AG04450 (cell line): ENCODE measurements at regions not wholly inside any gene's neighbourhood (a gene's known extent, or its start where the extent isn't known, plus 50 kb on each side); places are given as distances from the start of the nearest gene placed in this dataset.
A peak's percentile ranks its signal among the peaks of the same experiment; 100 is the strongest.

Source experiments
- CTCF ChIA-PET: fragments of 300-600, 350-600 bp; formaldehyde crosslinking; extraction: SDS; loops from one replicate; lab custom pipeline; 2022; ENCODE audit warnings: antibody characterized with exemption, inconsistent platforms; lab: Charles Lee
- POLR2A ChIA-PET: fragments of 350-600 bp; formaldehyde crosslinking; extraction: SDS; loops from one replicate; lab custom pipeline; 2021; ENCODE audit warnings: antibody characterized with exemption, inconsistent platforms; lab: Yijun Ruan, JAX
- DNase-seq: peaks from one replicate; pipeline ENCODE4 v3.0.0-alpha.2; 2011; ENCODE audit warnings: low read depth, low spot score
- H3K27ac ChIP-seq: one replicate; pipeline ENCODE4 v1.5.1; 2012; ENCODE audit warnings: low read depth, low read length, control low read depth
- H3K27me3 ChIP-seq: one replicate; pipeline ENCODE4 v1.6.0; 2012; ENCODE audit warnings: low read length; ENCODE audit not compliant: control insufficient read depth, insufficient read depth
- H3K4me3 ChIP-seq: 2 replicates; pipeline ENCODE4 v1.5.1; 2011; ENCODE audit warnings: mild to moderate bottlenecking, low read depth, low read length, control low read depth
- H3K9me3 ChIP-seq: 2 replicates; pipeline ENCODE4 v1.5.1; 2012; ENCODE audit warnings: low read length; ENCODE audit not compliant: control insufficient read depth, insufficient read depth
- TF ChIP-seq, protein P1 (sequence below): IDR thresholded peaks from 2 replicates; pipeline ENCODE4 v1.5.1; 2011; ENCODE audit warnings: low read depth, low read length, control low read depth, inconsistent platforms

DNA sequence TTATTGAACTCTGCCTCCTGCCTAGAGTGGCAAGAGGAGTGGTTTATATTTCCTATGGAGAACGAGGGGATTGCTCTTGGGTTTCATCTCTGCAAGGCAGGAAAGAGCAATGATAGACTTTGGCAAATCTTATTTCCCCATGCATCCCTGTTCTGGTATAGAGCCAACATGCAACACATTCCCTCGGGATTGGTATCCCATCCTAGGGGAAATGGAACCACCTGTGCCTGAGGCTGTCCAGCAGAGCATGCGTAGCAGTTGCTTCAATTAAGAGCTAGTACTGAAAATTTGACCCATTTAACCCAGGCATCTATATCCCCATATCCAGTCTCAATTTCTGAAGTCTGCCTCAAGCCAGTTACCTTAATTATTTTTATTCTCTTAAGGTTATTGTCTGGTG lies 205.3 kb downstream of the KCNS3 start:
- no peaks in the 10 kb centered on the region for H3K27me3 ChIP-seq
- H3K4me3 ChIP-seq = no peak overlapping the region
- ChIA-PET POLR2A (no interaction called here), CTCF (no interaction called here)
- H3K27ac ChIP-seq = no peak overlapping the region
- DNase-seq = no peak
- TF ChIP-seq, protein P1, sequence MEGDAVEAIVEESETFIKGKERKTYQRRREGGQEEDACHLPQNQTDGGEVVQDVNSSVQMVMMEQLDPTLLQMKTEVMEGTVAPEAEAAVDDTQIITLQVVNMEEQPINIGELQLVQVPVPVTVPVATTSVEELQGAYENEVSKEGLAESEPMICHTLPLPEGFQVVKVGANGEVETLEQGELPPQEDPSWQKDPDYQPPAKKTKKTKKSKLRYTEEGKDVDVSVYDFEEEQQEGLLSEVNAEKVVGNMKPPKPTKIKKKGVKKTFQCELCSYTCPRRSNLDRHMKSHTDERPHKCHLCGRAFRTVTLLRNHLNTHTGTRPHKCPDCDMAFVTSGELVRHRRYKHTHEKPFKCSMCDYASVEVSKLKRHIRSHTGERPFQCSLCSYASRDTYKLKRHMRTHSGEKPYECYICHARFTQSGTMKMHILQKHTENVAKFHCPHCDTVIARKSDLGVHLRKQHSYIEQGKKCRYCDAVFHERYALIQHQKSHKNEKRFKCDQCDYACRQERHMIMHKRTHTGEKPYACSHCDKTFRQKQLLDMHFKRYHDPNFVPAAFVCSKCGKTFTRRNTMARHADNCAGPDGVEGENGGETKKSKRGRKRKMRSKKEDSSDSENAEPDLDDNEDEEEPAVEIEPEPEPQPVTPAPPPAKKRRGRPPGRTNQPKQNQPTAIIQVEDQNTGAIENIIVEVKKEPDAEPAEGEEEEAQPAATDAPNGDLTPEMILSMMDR = no peak
- H3K9me3 ChIP-seq = no peaks in the 10 kb centered on the region

DNA sequence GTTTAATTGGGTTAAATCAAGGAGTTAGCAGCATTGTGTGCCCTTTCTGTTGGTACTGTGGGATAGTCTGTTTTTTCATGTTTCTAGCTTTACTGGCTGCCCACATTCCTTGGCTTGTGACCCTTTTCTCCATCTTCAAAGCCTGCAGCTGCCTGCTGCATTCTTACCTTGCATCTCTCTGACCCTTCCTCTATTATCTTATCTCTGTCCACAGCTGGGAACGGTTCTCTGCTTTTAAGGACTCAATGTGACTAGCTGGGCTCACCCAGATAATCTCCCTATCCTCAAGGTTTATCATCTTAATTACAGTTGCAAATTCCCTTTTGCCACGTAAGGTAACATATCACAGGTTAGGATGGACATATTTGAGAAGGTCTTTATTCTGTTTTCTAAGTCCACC lies 199.7 kb downstream of the KCNS3 start:
- CTCF ChIA-PET = interaction anchor here (1.8 kb wide), 1 partner anchor 71 kb away, joined by 6 read pairs; no protein-coding TSS in a partner anchor
- TF ChIP-seq, protein P1 = no peak
- no peak overlapping the region for H3K27ac ChIP-seq

DNA sequence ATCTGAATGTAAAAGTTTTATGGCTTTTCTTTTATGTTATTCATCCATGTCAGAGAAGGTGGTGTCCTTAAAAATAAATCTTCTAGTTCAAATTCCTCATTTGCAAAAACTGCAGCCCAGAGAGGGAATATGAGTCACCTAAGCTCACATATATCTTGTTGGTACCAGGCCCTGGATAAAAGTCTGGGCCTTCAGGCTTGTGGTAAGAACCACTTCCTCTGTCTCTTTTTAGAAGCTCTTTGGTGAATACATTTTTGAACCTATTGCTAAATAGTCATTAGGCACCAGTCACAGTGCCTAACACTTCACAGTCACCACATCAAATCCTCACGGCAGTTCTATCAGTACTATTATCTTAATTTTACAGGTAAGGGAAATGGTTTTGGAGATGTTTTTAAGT lies 199.2 kb downstream of the KCNS3 start:
- DNase-seq = peak; percentile 4
- H3K27me3 ChIP-seq = no peaks in the 10 kb centered on the region
- POLR2A ChIA-PET = no interaction called here
- TF ChIP-seq, protein P1 = no peak
- no peak overlapping the region for H3K4me3 ChIP-seq
- H3K27ac ChIP-seq = no peak overlapping the region
- no peaks in the 10 kb centered on the region for H3K9me3 ChIP-seq
- CTCF ChIA-PET = interaction anchor here (1.8 kb wide), 1 partner anchor 71 kb away, joined by 6 read pairs; no protein-coding TSS in a partner anchor

More for the DNA sequence above, 199.7 kb downstream of the KCNS3 start:
- no peak for DNase-seq
- no peaks in the 10 kb centered on the region for H3K27me3 ChIP-seq
- H3K9me3 ChIP-seq = no peaks in the 10 kb centered on the region
- H3K4me3 ChIP-seq = no peak overlapping the region
- POLR2A ChIA-PET = no interaction called here

DNA sequence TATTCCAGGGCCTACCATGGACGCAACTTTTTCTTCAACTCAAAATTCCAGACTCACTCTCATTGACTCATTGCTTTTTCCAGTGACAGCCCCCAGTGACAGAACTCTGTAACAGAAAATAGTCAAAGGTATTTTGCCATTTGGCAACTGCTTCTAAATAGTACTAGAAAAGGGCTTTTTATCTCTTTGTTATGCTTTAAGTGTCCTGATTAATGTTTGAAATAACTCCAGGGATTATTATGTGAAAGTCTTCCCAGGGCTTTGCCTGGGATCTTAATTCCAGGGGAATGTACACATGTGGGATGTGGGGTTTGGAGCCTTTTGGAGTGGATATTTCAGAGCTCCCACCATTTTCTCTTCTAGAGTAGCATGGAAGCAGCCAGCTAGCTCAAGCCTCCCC lies 198.8 kb downstream of the KCNS3 start:
- TF ChIP-seq, protein P1 = no peak
- Histone ChIP-seq H3K9me3 (no peaks in the 10 kb centered on the region), H3K4me3 (no peak overlapping the region), H3K27ac (no peak overlapping the region), H3K27me3 (no peaks in the 10 kb centered on the region)
- CTCF ChIA-PET = interaction anchor here (0.6 to 1.8 kb wide), 3 partner anchors 9 to 72 kb away, joined by 3 to 6 read pairs (median 4); no protein-coding TSS in a partner anchor
- POLR2A ChIA-PET = no interaction called here
- DNase-seq = no peak

DNA sequence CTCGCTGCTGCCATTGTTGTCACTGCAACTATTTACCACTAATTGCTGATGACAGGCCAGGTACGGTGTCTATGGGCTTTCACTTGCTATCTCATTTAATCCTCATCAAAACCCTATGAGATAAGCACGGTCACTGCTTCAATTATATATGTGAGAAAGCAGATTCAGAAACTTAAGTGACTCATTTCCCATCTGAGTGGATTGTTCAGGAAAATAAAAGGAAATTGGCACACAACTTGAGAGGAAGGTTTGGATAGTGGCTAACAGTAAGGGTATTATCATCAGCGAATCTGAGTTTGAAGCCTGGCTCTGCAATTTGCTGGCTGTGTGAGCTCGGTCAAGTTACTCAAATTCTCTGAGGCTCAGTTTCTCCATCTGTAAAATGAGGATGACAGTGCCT lies 196.0 kb downstream of the KCNS3 start:
- ChIA-PET POLR2A (no interaction called here), CTCF (no interaction called here)
- no peak for DNase-seq
- H3K27ac ChIP-seq = no peak overlapping the region
- no peaks in the 10 kb centered on the region for H3K9me3 ChIP-seq
- TF ChIP-seq, protein P1 = no peak
- no peak overlapping the region for H3K4me3 ChIP-seq
- H3K27me3 ChIP-seq = no peaks in the 10 kb centered on the region
